Lower leg skin (tissue), 4 donors: ENCODE measurements at regions not wholly inside any gene's neighbourhood (a gene's known extent, or its start where the extent isn't known, plus 50 kb on each side); places are given as distances from the start of the nearest gene placed in this dataset.

Experiments
- DNase-seq, 2 donors: peaks; one replicate each; pipeline ENCODE4 v3.0.0-alpha.2; 2019; ENCODE audit warnings: low spot score in 2 of 2
- H3K4me3 ChIP-seq: fragments of 200-600 bp; sonication (generic); 2 replicates; pipeline ENCODE4 v1.5.1; 2017; ENCODE audit warnings: mild to moderate bottlenecking, low read depth; ENCODE audit not compliant: poor library complexity, severe bottlenecking
- CTCF ChIP-seq, 3 donors: fragments of 450-650 bp; IDR thresholded peaks; one replicate each; pipeline ENCODE4 v1.5.1; 2016; ENCODE audit warnings: antibody characterized with exemption in 3 of 3, mild to moderate bottlenecking in 3 of 3, moderate library complexity in 2 of 3
- POLR2A ChIP-seq, 2 donors: fragments of 450-650 bp; IDR thresholded peaks; one replicate each; pipeline ENCODE4 v1.6.1; 2016 to 2017; ENCODE audit warnings: antibody characterized with exemption in 2 of 2, mild to moderate bottlenecking in 1 of 2, moderate library complexity in 1 of 2
- WGBS, 2 donors: methylation state at CpG; one replicate each; pipeline ENCODE4 v1.1.5; 2018; 5-methylcytosine and 5-hydroxymethylcytosine counted together
- intact Hi-C: fragments of 100-400 bp; cut with DNase I; formaldehyde crosslinking; loops from one replicate; pipeline ENCODE4 v1.15.0; 2023; ENCODE audit warnings: low total_unique reads

GRCh38 chr21:27586986-27587385, 620.1 kb upstream of the ADAMTS5 start:
- 62 to 70% methylated on average over 10 of the region's 10 CpGs for WGBS, 2 donors
- intact Hi-C loops: no loop called here
- TF ChIP-seq CTCF (IDR thresholded peaks at IDR 0.05): no peak
- TF ChIP-seq POLR2A (IDR thresholded peaks at IDR 0.05): no peak
- no peak for DNase-seq
- H3K4me3 ChIP-seq: no peak overlapping the region

GRCh38 chr21:27586326-27586725, 619.4 kb upstream of the ADAMTS5 start:
- H3K4me3 ChIP-seq: no peak overlapping the region

GRCh38 chr21:27584256-27584655, 617.4 kb upstream of the ADAMTS5 start:
- WGBS, 2 donors: 66 to 78% methylated on average over 1 of the region's 1 CpG
- intact Hi-C loops: no loop called here

More at GRCh38 chr21:27586326-27586725, 619.4 kb upstream of the ADAMTS5 start:
- WGBS, 2 donors: 58 to 59% methylated on average over 3 of the region's 3 CpGs
- TF ChIP-seq POLR2A (IDR thresholded peaks at IDR 0.05): no peak
- no peak for TF ChIP-seq CTCF (IDR thresholded peaks at IDR 0.05)
- intact Hi-C loops: no loop called here
- DNase-seq: no peak

DNA sequence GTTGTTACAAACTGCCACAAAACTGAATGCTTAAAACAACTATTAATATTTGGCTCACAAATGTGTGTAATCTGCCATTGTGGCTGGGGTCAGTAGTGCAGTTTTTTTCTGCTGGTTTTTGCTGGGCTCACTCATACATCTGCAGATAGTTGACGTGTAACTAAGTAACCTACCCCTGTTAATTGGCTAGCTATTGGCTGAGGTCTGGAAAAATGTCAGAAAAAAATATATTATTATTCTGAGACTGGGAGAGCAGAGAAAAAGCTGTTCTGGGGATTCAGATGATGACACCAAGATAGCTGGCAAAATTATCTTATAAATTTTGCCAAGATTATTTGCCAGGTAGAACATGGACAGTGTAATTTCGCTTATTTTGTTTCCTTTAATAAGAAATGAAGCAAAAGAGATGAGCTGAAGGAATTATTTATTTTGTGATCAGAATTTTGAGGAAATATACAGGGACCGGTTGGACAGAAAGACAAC, 616.1 kb upstream of the ADAMTS5 start:
- DNase-seq: no peak
- intact Hi-C loops: no loop called here
- H3K4me3 ChIP-seq: no peak overlapping the region
- 61% methylated on average over 3 of the region's 3 CpGs for WGBS, 2 donors
- TF ChIP-seq CTCF (IDR thresholded peaks at IDR 0.05) (no peak), POLR2A (IDR thresholded peaks at IDR 0.05) (no peak)

More at GRCh38 chr21:27584256-27584655, 617.4 kb upstream of the ADAMTS5 start:
- DNase-seq: no peak
- no peak for TF ChIP-seq POLR2A (IDR thresholded peaks at IDR 0.05)
- TF ChIP-seq CTCF (IDR thresholded peaks at IDR 0.05): no peak
- no peak overlapping the region for H3K4me3 ChIP-seq

GRCh38 chr21:27582246-27582947, 615.5 kb upstream of the ADAMTS5 start:
- no peak for DNase-seq
- TF ChIP-seq POLR2A (IDR thresholded peaks at IDR 0.05): no peak
- TF ChIP-seq CTCF (IDR thresholded peaks at IDR 0.05): no peak
- 92 to 93% methylated on average over 2 of the region's 2 CpGs for WGBS, 2 donors
- H3K4me3 ChIP-seq: no peak overlapping the region
- intact Hi-C loops: no loop called here

GRCh38 chr21:27581168-27581567, 614.3 kb upstream of the ADAMTS5 start:
- DNase-seq: no peak
- intact Hi-C loops: no loop called here
- H3K4me3 ChIP-seq: no peak overlapping the region
- WGBS, 2 donors: 72 to 92% methylated on average over 4 of the region's 4 CpGs
- no peak for TF ChIP-seq POLR2A (IDR thresholded peaks at IDR 0.05)
- no peak for TF ChIP-seq CTCF (IDR thresholded peaks at IDR 0.05)
